Astrocyte (in vitro differentiated cells and primary cell): ENCODE measurements at regions not wholly inside any gene's neighbourhood (a gene's known extent, or its start where the extent isn't known, plus 50 kb on each side); places are given as distances from the start of the nearest gene placed in this dataset.

ENCODE experiments used
- EZH2 ChIP-seq: IDR thresholded peaks from 2 replicates; pipeline ENCODE4 v1.6.1; 2012; ENCODE audit warnings: mild to moderate bottlenecking, low read length, inconsistent platforms; ENCODE audit not compliant: insufficient read depth
- TF ChIP-seq, protein P1 (sequence below): IDR thresholded peaks from 2 replicates; pipeline ENCODE4 v1.5.1; 2011; ENCODE audit warnings: low read depth, mild to moderate bottlenecking, inconsistent platforms, low read length, moderate library complexity; ENCODE audit not compliant: insufficient read depth

DNA sequence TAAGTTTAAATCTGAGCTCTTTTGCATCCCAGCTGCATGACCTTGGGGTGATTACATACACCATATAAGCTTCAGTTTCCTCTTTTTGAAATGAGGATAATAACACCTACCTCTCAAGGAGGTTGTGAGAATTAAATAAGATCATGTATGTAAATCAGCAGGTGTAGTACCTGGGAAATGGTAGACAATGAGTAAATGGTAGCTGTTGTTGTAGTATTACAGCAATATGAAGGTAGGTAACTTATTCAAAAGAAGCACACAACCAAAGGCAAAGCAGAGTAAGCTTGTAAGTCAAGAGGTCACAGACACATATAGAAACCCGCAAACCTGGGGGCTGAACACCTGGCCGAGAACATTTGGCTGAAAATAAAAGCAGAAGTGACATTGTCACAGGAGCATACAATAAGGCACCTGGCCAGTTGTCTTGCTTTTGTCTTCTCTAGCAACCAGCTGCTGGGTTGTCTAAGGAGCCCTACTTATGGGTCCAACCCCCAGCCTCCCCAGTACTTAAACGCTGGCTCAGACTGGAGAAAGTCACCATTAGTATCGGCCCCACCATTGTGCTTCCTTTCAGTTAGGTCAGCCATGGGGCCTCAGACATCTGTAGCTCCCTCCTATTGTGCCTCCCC lies 203.6 kb upstream of the MKLN1 start:
- TF ChIP-seq, protein P1, sequence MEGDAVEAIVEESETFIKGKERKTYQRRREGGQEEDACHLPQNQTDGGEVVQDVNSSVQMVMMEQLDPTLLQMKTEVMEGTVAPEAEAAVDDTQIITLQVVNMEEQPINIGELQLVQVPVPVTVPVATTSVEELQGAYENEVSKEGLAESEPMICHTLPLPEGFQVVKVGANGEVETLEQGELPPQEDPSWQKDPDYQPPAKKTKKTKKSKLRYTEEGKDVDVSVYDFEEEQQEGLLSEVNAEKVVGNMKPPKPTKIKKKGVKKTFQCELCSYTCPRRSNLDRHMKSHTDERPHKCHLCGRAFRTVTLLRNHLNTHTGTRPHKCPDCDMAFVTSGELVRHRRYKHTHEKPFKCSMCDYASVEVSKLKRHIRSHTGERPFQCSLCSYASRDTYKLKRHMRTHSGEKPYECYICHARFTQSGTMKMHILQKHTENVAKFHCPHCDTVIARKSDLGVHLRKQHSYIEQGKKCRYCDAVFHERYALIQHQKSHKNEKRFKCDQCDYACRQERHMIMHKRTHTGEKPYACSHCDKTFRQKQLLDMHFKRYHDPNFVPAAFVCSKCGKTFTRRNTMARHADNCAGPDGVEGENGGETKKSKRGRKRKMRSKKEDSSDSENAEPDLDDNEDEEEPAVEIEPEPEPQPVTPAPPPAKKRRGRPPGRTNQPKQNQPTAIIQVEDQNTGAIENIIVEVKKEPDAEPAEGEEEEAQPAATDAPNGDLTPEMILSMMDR: no peak
- no peak for TF ChIP-seq EZH2
